ENCODE measurements at regions not wholly inside any gene's neighbourhood (a gene's known extent, or its start where the extent isn't known, plus 50 kb on each side); places are given as distances from the start of the nearest gene placed in this dataset.

GRCh38 chr1:58133562-58133961 lies 413.0 kb downstream of the OMA1 start:
- no peak overlapping the region for H3K27ac ChIP-seq
- H3K4me3 ChIP-seq = no peak overlapping the region
- no peak for DNase-seq
- no peaks in the 10 kb centered on the region for H3K27me3 ChIP-seq
- no peaks in the 10 kb centered on the region for H3K36me3 ChIP-seq
- intact Hi-C loops (cut with DNase I; ENCODE audit: low total_unique reads) = no loop called here
- no peaks in the 10 kb centered on the region for H3K4me1 ChIP-seq
- peaks cover 0 to 5% (median 0%) of the 10 kb centered on the region in 3 donors for H3K9me3 ChIP-seq
- no peak for TF ChIP-seq CTCF (IDR thresholded peaks at IDR 0.05)

GRCh38 chr1:58123051-58123450 lies 423.5 kb downstream of the OMA1 start:
- Histone ChIP-seq H3K27me3 (no peaks in the 10 kb centered on the region), H3K4me3 (no peak overlapping the region), H3K4me1 (no peaks in the 10 kb centered on the region), H3K9me3 (no peaks in the 10 kb centered on the region), H3K27ac (no peak overlapping the region), H3K36me3 (no peaks in the 10 kb centered on the region)
- no peak for TF ChIP-seq CTCF (IDR thresholded peaks at IDR 0.05)
- intact Hi-C loops (cut with DNase I; ENCODE audit: low total_unique reads) = no loop called here
- no peak for DNase-seq

- no peaks in the 10 kb centered on the region for H3K27me3 ChIP-seq
- no peaks in the 10 kb centered on the region for H3K9me3 ChIP-seq
- DNase-seq = no peak
- no peak overlapping the region for H3K27ac ChIP-seq
- no peak for TF ChIP-seq CTCF (IDR thresholded peaks at IDR 0.05)
- H3K4me3 ChIP-seq = no peak overlapping the region
- intact Hi-C loops (cut with DNase I; ENCODE audit: low total_unique reads) = no loop called here
- H3K36me3 ChIP-seq = no peaks in the 10 kb centered on the region
- no peaks in the 10 kb centered on the region for H3K4me1 ChIP-seq
These were observed 426.6 kb downstream of the OMA1 start for GRCh38 chr1:58119971-58120370.

GRCh38 chr1:58116284-58116683 lies 430.2 kb downstream of the OMA1 start:
- Histone ChIP-seq H3K4me1 (no peaks in the 10 kb centered on the region), H3K27ac (no peak overlapping the region), H3K27me3 (no peaks in the 10 kb centered on the region), H3K36me3 (no peaks in the 10 kb centered on the region), H3K9me3 (no peaks in the 10 kb centered on the region), H3K4me3 (no peak overlapping the region)
- intact Hi-C loops (cut with DNase I; ENCODE audit: low total_unique reads) = no loop called here
- DNase-seq = no peak
- no peak for TF ChIP-seq CTCF (IDR thresholded peaks at IDR 0.05)

- no peak for TF ChIP-seq CTCF (IDR thresholded peaks at IDR 0.05)
- Histone ChIP-seq H3K4me3 (no peak overlapping the region), H3K27ac (no peak overlapping the region), H3K27me3 (no peaks in the 10 kb centered on the region), H3K9me3 (no peaks in the 10 kb centered on the region), H3K36me3 (no peaks in the 10 kb centered on the region), H3K4me1 (no peaks in the 10 kb centered on the region)
- intact Hi-C loops (cut with DNase I; ENCODE audit: low total_unique reads) = no loop called here
- DNase-seq = no peak
These were observed 436.8 kb downstream of the OMA1 start for GRCh38 chr1:58109646-58110200.

GRCh38 chr1:58108783-58109182 lies 437.7 kb downstream of the OMA1 start:
- no peaks in the 10 kb centered on the region for H3K27me3 ChIP-seq
- no peak for DNase-seq

More at GRCh38 chr1:58108783-58109182, 437.7 kb downstream of the OMA1 start:
- Histone ChIP-seq H3K4me3 (no peak overlapping the region), H3K4me1 (no peaks in the 10 kb centered on the region), H3K36me3 (no peaks in the 10 kb centered on the region), H3K27ac (no peak overlapping the region), H3K9me3 (no peaks in the 10 kb centered on the region)
- no peak for TF ChIP-seq CTCF (IDR thresholded peaks at IDR 0.05)
- intact Hi-C loops (cut with DNase I; ENCODE audit: low total_unique reads) = no loop called here
